ENCODE measurements at regions not wholly inside any gene's neighbourhood (a gene's known extent, or its start where the extent isn't known, plus 50 kb on each side); places are given as distances from the start of the nearest gene placed in this dataset.
"Not testable (repeated sequence)": the region's sequence is repeated elsewhere in the genome, so short reads cannot be mapped to it uniquely, and the experiment has no call there.

- Histone ChIP-seq H3K27me3 (no peaks in the 10 kb centered on the region), H3K9me3 (ENCODE audit: low read depth) (no peaks in the 10 kb centered on the region)
- TF ChIP-seq CTCF (IDR thresholded peaks at IDR 0.05; ENCODE audit: low read depth, low read length) = no peak
Measured at GRCh38 chr6:60681806-60682205, 1604.2 kb downstream of the KHDRBS2 start.

GRCh38 chr6:60679175-60679574 lies 1606.8 kb downstream of the KHDRBS2 start:
- H3K4me3 ChIP-seq = no peak overlapping the region
- H3K27me3 ChIP-seq = no peaks in the 10 kb centered on the region
- no peaks in the 10 kb centered on the region for H3K9me3 ChIP-seq (ENCODE audit: low read depth)
- no peak overlapping the region for H3K27ac ChIP-seq
- no peaks in the 10 kb centered on the region for H3K36me3 ChIP-seq
- H3K4me1 ChIP-seq (ENCODE audit: low read depth) = no peaks in the 10 kb centered on the region
- DNase-seq (ENCODE audit: low read depth in 1 of 2, low spot score in 1 of 2) = no peak
- no peak for TF ChIP-seq CTCF (IDR thresholded peaks at IDR 0.05; ENCODE audit: low read depth, low read length)

More at GRCh38 chr6:60681806-60682205, 1604.2 kb downstream of the KHDRBS2 start:
- Histone ChIP-seq H3K4me3 (no peak overlapping the region), H3K4me1 (ENCODE audit: low read depth) (no peaks in the 10 kb centered on the region), H3K36me3 (no peaks in the 10 kb centered on the region), H3K27ac (no peak overlapping the region)
- no peak for DNase-seq (ENCODE audit: low read depth in 1 of 2, low spot score in 1 of 2)

GRCh38 chr6:60671369-60671768 lies 1614.7 kb downstream of the KHDRBS2 start:
- H3K27ac ChIP-seq = no peak overlapping the region
- no peaks in the 10 kb centered on the region for H3K9me3 ChIP-seq (ENCODE audit: low read depth)
- H3K36me3 ChIP-seq = no peaks in the 10 kb centered on the region
- no peak for TF ChIP-seq CTCF (IDR thresholded peaks at IDR 0.05; ENCODE audit: low read depth, low read length)
- H3K27me3 ChIP-seq = no peaks in the 10 kb centered on the region
- H3K4me1 ChIP-seq (ENCODE audit: low read depth) = no peaks in the 10 kb centered on the region
- no peak overlapping the region for H3K4me3 ChIP-seq
- DNase-seq (ENCODE audit: low read depth in 1 of 2, low spot score in 1 of 2) = no peak

- Histone ChIP-seq H3K4me3 (no peak overlapping the region), H3K9me3 (ENCODE audit: low read depth) (no peaks in the 10 kb centered on the region), H3K27me3 (no peaks in the 10 kb centered on the region), H3K36me3 (no peaks in the 10 kb centered on the region), H3K27ac (no peak overlapping the region), H3K4me1 (ENCODE audit: low read depth) (no peaks in the 10 kb centered on the region)
- no peak for TF ChIP-seq CTCF (IDR thresholded peaks at IDR 0.05; ENCODE audit: low read depth, low read length)
- DNase-seq (ENCODE audit: low read depth in 1 of 2, low spot score in 1 of 2) = no peak
Measured at GRCh38 chr6:60670036-60670435, 1616.0 kb downstream of the KHDRBS2 start.

GRCh38 chr6:60668428-60668827 lies 1617.6 kb downstream of the KHDRBS2 start:
- TF ChIP-seq CTCF (IDR thresholded peaks at IDR 0.05; ENCODE audit: low read depth, low read length) = no peak
- no peak overlapping the region for H3K4me3 ChIP-seq
- no peaks in the 10 kb centered on the region for H3K27me3 ChIP-seq
- no peaks in the 10 kb centered on the region for H3K9me3 ChIP-seq (ENCODE audit: low read depth)
- no peaks in the 10 kb centered on the region for H3K4me1 ChIP-seq (ENCODE audit: low read depth)
- no peaks in the 10 kb centered on the region for H3K36me3 ChIP-seq
- no peak overlapping the region for H3K27ac ChIP-seq
- DNase-seq (ENCODE audit: low read depth in 1 of 2, low spot score in 1 of 2) = no peak

- H3K36me3 ChIP-seq; H3K4me3 ChIP-seq; H3K4me1 ChIP-seq (ENCODE audit: low read depth); DNase-seq (ENCODE audit: low read depth in 1 of 2, low spot score in 1 of 2); H3K9me3 ChIP-seq (ENCODE audit: low read depth); H3K27ac ChIP-seq; H3K27me3 ChIP-seq: not testable (repeated sequence)
Measured at GRCh38 chr6:60663199-60663598, 1622.8 kb downstream of the KHDRBS2 start.

Data from cardiac muscle cell (in vitro differentiated cells and primary cell).